GM12891 (cell line): ENCODE measurements at regions not wholly inside any gene's neighbourhood (a gene's known extent, or its start where the extent isn't known, plus 50 kb on each side); places are given as distances from the start of the nearest gene placed in this dataset.

Experiments
- POLR2A ChIP-seq: IDR thresholded peaks from 2 replicates; pipeline ENCODE4 v1.6.1; 2011; ENCODE audit warnings: low read depth, low read length, control low read depth
- POLR2AphosphoS5 ChIP-seq: IDR thresholded peaks from 2 replicates; pipeline ENCODE4 v1.6.1; 2011; ENCODE audit warnings: low read depth, low read length, control low read depth

GRCh38 chr7:25068502-25069213 is 56.4 kb downstream of the CYCS start:
- no peak for TF ChIP-seq POLR2AphosphoS5
- no peak for TF ChIP-seq POLR2A
